Suprapubic skin (tissue), 4 donors: ENCODE measurements at regions not wholly inside any gene's neighbourhood (a gene's known extent, or its start where the extent isn't known, plus 50 kb on each side); places are given as distances from the start of the nearest gene placed in this dataset.

ENCODE experiments used
- DNase-seq, 2 donors: peaks; one replicate each; pipeline ENCODE4 v3.0.0-alpha.2; 2019; ENCODE audit warnings: low spot score in 2 of 2
- H3K27ac ChIP-seq: fragments of 200-600 bp; sonication (generic); one replicate; pipeline ENCODE4 v1.5.1; 2019
- H3K27me3 ChIP-seq: fragments of 200-600 bp; sonication (generic); one replicate; pipeline ENCODE4 v1.5.1; 2019
- H3K36me3 ChIP-seq: fragments of 200-600 bp; sonication (generic); one replicate; pipeline ENCODE4 v1.5.1; 2019
- H3K4me1 ChIP-seq: fragments of 200-600 bp; sonication (generic); one replicate; pipeline ENCODE4 v1.5.1; 2019
- H3K4me3 ChIP-seq: fragments of 200-600 bp; sonication (generic); one replicate; pipeline ENCODE4 v1.5.1; 2019; ENCODE audit warnings: mild to moderate bottlenecking
- H3K9me3 ChIP-seq: fragments of 200-600 bp; sonication (generic); one replicate; pipeline ENCODE4 v1.5.1; 2019
- CTCF ChIP-seq, 2 donors: fragments of 200-600 bp in 1 of 2; fragments of 450-650 bp in 1 of 2; sonication (generic) in 1 of 2; IDR thresholded peaks; one replicate each; pipeline ENCODE4 v1.5.1; 2016 to 2019; ENCODE audit warnings: antibody characterized with exemption in 2 of 2, mild to moderate bottlenecking in 1 of 2, moderate library complexity in 1 of 2
- EP300 ChIP-seq: sonication (generic); formaldehyde crosslinking; IDR thresholded peaks from one replicate; pipeline ENCODE4 v1.6.1; 2017; ENCODE audit warnings: antibody characterized with exemption
- POLR2A ChIP-seq, 2 donors: fragments of 450-650 bp; IDR thresholded peaks; one replicate each; pipeline ENCODE4 v1.6.1; 2017; ENCODE audit warnings: antibody characterized with exemption in 2 of 2, mild to moderate bottlenecking in 2 of 2, moderate library complexity in 2 of 2
- POLR2AphosphoS5 ChIP-seq, 3 donors: sonication (generic); formaldehyde crosslinking; IDR thresholded peaks; one replicate each; pipeline ENCODE4 v1.6.1; 2017; ENCODE audit warnings: antibody characterized with exemption in 3 of 3
- WGBS: methylation state at CpG from one replicate; pipeline ENCODE4 v1.1.5; 2018; 5-methylcytosine and 5-hydroxymethylcytosine counted together

- Histone ChIP-seq H3K27me3 (no peaks in the 10 kb centered on the region), H3K4me1 (peaks cover 36% of the 10 kb centered on the region), H3K9me3 (no peaks in the 10 kb centered on the region), H3K4me3 (no peak overlapping the region), H3K27ac (peak overlapping the region; percentile 77), H3K36me3 (peaks cover 26% of the 10 kb centered on the region)
- DNase-seq: no peak
- TF ChIP-seq POLR2AphosphoS5 (IDR thresholded peaks at IDR 0.05): no peak
- TF ChIP-seq POLR2A (IDR thresholded peaks at IDR 0.05): no peak
- no peak for TF ChIP-seq CTCF (IDR thresholded peaks at IDR 0.05)
- no peak for TF ChIP-seq EP300
- WGBS: 79% methylated on average over 2 of the region's 2 CpGs
Observed at GRCh38 chr9:714675-715074, 126.8 kb upstream of the DMRT1 start.

- H3K9me3 ChIP-seq: no peaks in the 10 kb centered on the region
- no peaks in the 10 kb centered on the region for H3K27me3 ChIP-seq
- H3K4me1 ChIP-seq: peaks cover 35% of the 10 kb centered on the region
- peaks cover 26% of the 10 kb centered on the region for H3K36me3 ChIP-seq
- peak overlapping the region; percentile 77 for H3K27ac ChIP-seq
- no peak for DNase-seq
- WGBS: 39% methylated on average over 2 of the region's 2 CpGs
- no peak overlapping the region for H3K4me3 ChIP-seq
- no peak for TF ChIP-seq POLR2AphosphoS5 (IDR thresholded peaks at IDR 0.05)
- no peak for TF ChIP-seq CTCF (IDR thresholded peaks at IDR 0.05)
- TF ChIP-seq POLR2A (IDR thresholded peaks at IDR 0.05): no peak
- TF ChIP-seq EP300: no peak
Observed at GRCh38 chr9:715300-715699, 126.2 kb upstream of the DMRT1 start.

GRCh38 chr9:715743-716400 lies 125.6 kb upstream of the DMRT1 start:
- Histone ChIP-seq H3K9me3 (no peaks in the 10 kb centered on the region), H3K36me3 (peaks cover 25% of the 10 kb centered on the region), H3K4me1 (peaks cover 38% of the 10 kb centered on the region), H3K27me3 (no peaks in the 10 kb centered on the region), H3K27ac (peak overlapping the region; percentile 77), H3K4me3 (no peak overlapping the region)
- DNase-seq: no peak
- 40% methylated on average over 3 of the region's 3 CpGs for WGBS
- peak; percentile 97 for TF ChIP-seq EP300
- no peak for TF ChIP-seq POLR2AphosphoS5 (IDR thresholded peaks at IDR 0.05)

GRCh38 chr9:717722-718121 lies 123.8 kb upstream of the DMRT1 start:
- no peak for DNase-seq
- no peak for TF ChIP-seq CTCF (IDR thresholded peaks at IDR 0.05)
- no peak for TF ChIP-seq POLR2AphosphoS5 (IDR thresholded peaks at IDR 0.05)
- TF ChIP-seq EP300: no peak
- TF ChIP-seq POLR2A (IDR thresholded peaks at IDR 0.05): no peak
- Histone ChIP-seq H3K27ac (no peak overlapping the region), H3K27me3 (no peaks in the 10 kb centered on the region), H3K9me3 (no peaks in the 10 kb centered on the region), H3K4me1 (peaks cover 38% of the 10 kb centered on the region), H3K36me3 (peaks cover 7% of the 10 kb centered on the region), H3K4me3 (no peak overlapping the region)
- 52% methylated on average over 5 of the region's 5 CpGs for WGBS

- Histone ChIP-seq H3K9me3 (no peaks in the 10 kb centered on the region), H3K27me3 (no peaks in the 10 kb centered on the region), H3K36me3 (no peaks in the 10 kb centered on the region), H3K27ac (no peak overlapping the region), H3K4me1 (peaks cover 23% of the 10 kb centered on the region), H3K4me3 (no peak overlapping the region)
- TF ChIP-seq POLR2AphosphoS5 (IDR thresholded peaks at IDR 0.05): no peak
- no peak for TF ChIP-seq CTCF (IDR thresholded peaks at IDR 0.05)
- no peak for TF ChIP-seq POLR2A (IDR thresholded peaks at IDR 0.05)
- no peak for TF ChIP-seq EP300
- WGBS: 73% methylated on average over 5 of the region's 5 CpGs
- no peak for DNase-seq
Observed at GRCh38 chr9:720239-720881, 121.1 kb upstream of the DMRT1 start.
